K562 (cell line): ENCODE measurements at regions not wholly inside any gene's neighbourhood (a gene's known extent, or its start where the extent isn't known, plus 50 kb on each side); places are given as distances from the start of the nearest gene placed in this dataset.

ENCODE experiments used
- ATAC-seq: fragments of 200-7000 bp; cut with Tn5 transposase; 3 replicates; pipeline ENCODE4 v1.9.1; 2020; ENCODE audit warnings: moderate library complexity
- BruUV-seq: library from RNA; stranded (reverse); fragments of 400-500 nt; replicated peaks from 2 replicates; lab custom pipeline; 2021; lab: Mats Ljungman, UMichigan
- CTCF ChIA-PET: fragments of 300-600 bp; formaldehyde crosslinking; extraction: SDS; loops from one replicate; lab custom pipeline; 2021; ENCODE audit warnings: low intra/inter-chr PET ratio; lab: Yijun Ruan, JAX
- POLR2A ChIA-PET: fragments of 300-600, 350-650 bp; sonication (Branson Sonifier 250); formaldehyde crosslinking; extraction: SDS; loops from one replicate; lab custom pipeline; 2021; ENCODE audit warnings: antibody characterized with exemption, inconsistent platforms; lab: Yijun Ruan, JAX
- DNase-seq, 4 experiments: peaks; one replicate each; pipeline versions ENCODE4 v3.0.0 to v3.0.0-alpha.2; 2011 to 2018; ENCODE audit warnings: low spot score in 3 of 4, mixed read lengths in 3 of 4; ENCODE audit errors: extremely low read depth in 1 of 4
- FAIRE-seq: peaks from 2 replicates; lab custom pipeline; 2011; peaks lifted over from hg19 to GRCh38; lab: Jason Lieb, UNC
- H2AFZ ChIP-seq: 2 replicates; pipeline ENCODE4 v1.6.0; 2011; ENCODE audit warnings: low read depth, low read length, control low read depth, inconsistent platforms
- H3K27ac ChIP-seq: fragments of 200-600 bp; 3 replicates; pipeline ENCODE4 v1.8.0; 2011; ENCODE audit warnings: low read depth, mild to moderate bottlenecking, control low read depth, inconsistent platforms, low read length, moderate library complexity, mixed read lengths; ENCODE audit errors: extremely low read depth
- H3K27me3 ChIP-seq, 2 experiments: fragments of 300-600 bp in 1 of 2; 2 replicates in 1 of 2; 3 replicates in 1 of 2; pipeline versions ENCODE4 v1.6.0 to v1.8.0; 2011; ENCODE audit warnings: inconsistent platforms in 2 of 2, low read length in 2 of 2, mild to moderate bottlenecking in 1 of 2, mixed read lengths in 1 of 2, moderate library complexity in 1 of 2; ENCODE audit not compliant: control insufficient read depth in 2 of 2, insufficient read depth in 2 of 2
- H3K36me3 ChIP-seq: fragments of 300-600 bp; 3 replicates; pipeline ENCODE4 v1.8.0; 2011; ENCODE audit warnings: mild to moderate bottlenecking, low read length, inconsistent platforms; ENCODE audit not compliant: control insufficient read depth, insufficient read depth
- H3K4me1 ChIP-seq, 2 experiments: fragments of 200-600 bp in 1 of 2; replicated peaks in 1 of 2; 2 replicates in 1 of 2; 3 replicates in 1 of 2; pipeline versions ENCODE4 v1.5.1 to v1.8.0; 2011; ENCODE audit warnings: inconsistent platforms in 2 of 2, low read length in 2 of 2, mild to moderate bottlenecking in 1 of 2, mixed read lengths in 1 of 2, moderate library complexity in 1 of 2; ENCODE audit not compliant: control insufficient read depth in 2 of 2, insufficient read depth in 2 of 2
- H3K4me2 ChIP-seq: 2 replicates; pipeline ENCODE4 v1.6.1; 2011; ENCODE audit warnings: low read length, control low read depth, inconsistent platforms, mixed read lengths; ENCODE audit not compliant: insufficient read depth
- H3K4me3 ChIP-seq: fragments of 200-600 bp; sonication (generic), shearing (Covaris generic); 2 replicates; pipeline ENCODE4 v1.5.1; 2016; ENCODE audit warnings: control low read depth, inconsistent platforms
- H3K79me2 ChIP-seq: fragments of 200-600 bp; 3 replicates; pipeline ENCODE4 v1.8.0; 2011; ENCODE audit warnings: low read length, inconsistent platforms; ENCODE audit not compliant: control insufficient read depth, insufficient read depth
- H3K9ac ChIP-seq, 2 experiments: 2 replicates each; pipeline versions ENCODE4 v1.6.0 to v1.6.1; 2011; ENCODE audit warnings: low read depth in 2 of 2, low read length in 2 of 2, control low read depth in 1 of 2, inconsistent platforms in 1 of 2, mild to moderate bottlenecking in 1 of 2, mixed read lengths in 1 of 2; ENCODE audit not compliant: insufficient read depth in 1 of 2
- H3K9me1 ChIP-seq: one replicate; pipeline ENCODE4 v1.6.0; 2011; ENCODE audit warnings: inconsistent platforms, mild to moderate bottlenecking, low read length, moderate library complexity; ENCODE audit not compliant: control insufficient read depth, insufficient read depth
- H3K9me3 ChIP-seq: replicated peaks from 2 replicates; pipeline ENCODE4 v1.5.1; 2011; ENCODE audit warnings: low read depth, low read length, inconsistent platforms; ENCODE audit not compliant: control insufficient read depth, insufficient read depth
- H4K20me1 ChIP-seq: replicated peaks from 2 replicates; pipeline ENCODE4 v1.6.1; 2011; ENCODE audit warnings: low read length, inconsistent platforms, mixed read lengths; ENCODE audit not compliant: control insufficient read depth, insufficient read depth
- CTCFL ChIP-seq: IDR thresholded peaks from 2 replicates; pipeline ENCODE4 v1.6.1; 2011; ENCODE audit warnings: borderline replicate concordance, low read depth, mild to moderate bottlenecking, moderate library complexity, low read length; ENCODE audit not compliant: insufficient read depth, poor library complexity, severe bottlenecking
- ETS2 ChIP-seq: IDR thresholded peaks from 2 replicates; pipeline ENCODE4 v1.6.1; 2016; ENCODE audit warnings: borderline replicate concordance, missing genetic modification characterization, mild to moderate bottlenecking, moderate library complexity, missing compliant biosample characterization; ENCODE audit not compliant: poor library complexity, severe bottlenecking
- ETV5 ChIP-seq: sonication (generic); formaldehyde crosslinking; IDR thresholded peaks from 2 replicates; pipeline ENCODE4 v1.4.0; 2020; ENCODE audit warnings: low read depth, mild to moderate bottlenecking, missing genetic modification reagents
- FOXA3 ChIP-seq, 2 experiments: fragments of 450-650 bp in 1 of 2; sonication (generic) in 1 of 2; formaldehyde crosslinking; IDR thresholded peaks in 1 of 2; conservative IDR thresholded peaks in 1 of 2; 2 replicates each; pipeline versions ENCODE4 v1.4.0 to v1.8.0; 2020 to 2022; ENCODE audit warnings: mild to moderate bottlenecking in 2 of 2, missing genetic modification reagents in 1 of 2
- GATAD2A ChIP-seq: fragments of 450-650 bp; IDR thresholded peaks from 2 replicates; pipeline ENCODE4 v1.6.1; 2017
- HINFP ChIP-seq: fragments of 450-650 bp; conservative IDR thresholded peaks from 2 replicates; pipeline ENCODE4 v1.6.1; 2016; ENCODE audit warnings: missing genetic modification characterization, low read depth, mild to moderate bottlenecking, control low read depth, missing compliant biosample characterization
- RAD21 ChIP-seq, 2 experiments: fragments of 250-450 bp in 1 of 2; fragments of 450-650 bp in 1 of 2; sonication (Bioruptor Pico) in 1 of 2; formaldehyde crosslinking in 1 of 2; IDR thresholded peaks in 1 of 2; conservative IDR thresholded peaks in 1 of 2; 2 replicates each; pipeline versions ENCODE4 v1.4.0 to v1.8.0; 2020 to 2022; ENCODE audit warnings: mild to moderate bottlenecking in 2 of 2, moderate library complexity in 1 of 2
- TEAD4 ChIP-seq, 2 experiments: sonication (generic) in 1 of 2; formaldehyde crosslinking in 1 of 2; IDR thresholded peaks; 2 replicates each; pipeline versions ENCODE4 v1.6.1 to v1.8.0; 2012 to 2022; ENCODE audit warnings: borderline replicate concordance in 1 of 2, inconsistent platforms in 1 of 2, low read length in 1 of 2, mild to moderate bottlenecking in 1 of 2, missing genetic modification reagents in 1 of 2
- in situ Hi-C: fragments of 300-500 bp; cut with MboI; formaldehyde crosslinking; loops from 4 replicates; pipeline ENCODE4 v1.15.0; 2018; ENCODE audit warnings: inconsistent platforms, mixed read lengths
- intact Hi-C: fragments of 100-400 bp; cut with micrococcal nuclease; formaldehyde crosslinking; loops from 2 replicates; pipeline ENCODE4 v1.14.2; 2022

- TF ChIP-seq TEAD4 (IDR thresholded peaks at IDR 0.05; ENCODE audit: low read length) (no peak), TEAD4 (CRISPR knock-in tag; IDR thresholded peaks at IDR 0.05; ENCODE audit: borderline replicate concordance) (no peak), ETS2 (no peak), HINFP (tag) (no peak), GATAD2A (no peak), CTCFL (no peak), FOXA3 (CRISPR knock-in tag; conservative IDR thresholded peaks at IDR 0.05 in 1 of 2, IDR thresholded peaks at IDR 0.05 in 1 of 2) (no peak), ETV5 (no peak), RAD21 (CRISPR knock-in tag; conservative IDR thresholded peaks at IDR 0.05 in 1 of 2, IDR thresholded peaks at IDR 0.05 in 1 of 2) (no peak)
- no peak for ATAC-seq
- Histone ChIP-seq H3K36me3 (no peaks in the 10 kb centered on the region), H3K4me2 (no peak overlapping the region), H2AFZ (no peak overlapping the region), H4K20me1 (no peaks in the 10 kb centered on the region), H3K4me1 (no peaks in the 10 kb centered on the region), H3K79me2 (no peaks in the 10 kb centered on the region), H3K27ac (no peak overlapping the region), H3K9me1 (no peaks in the 10 kb centered on the region), H3K9me3 (peaks cover 3% of the 10 kb centered on the region; the same call in 1 of the 2 replicates), H3K27me3 (no peaks in the 10 kb centered on the region), H3K4me3 (no peak overlapping the region), H3K9ac (no peak overlapping the region)
- no TSS peak for BruUV-seq
- DNase-seq = no peak
- FAIRE-seq = no peak
- in situ Hi-C loops = no loop called here
- intact Hi-C loops = no loop called here
- CTCF ChIA-PET = no interaction called here
- POLR2A ChIA-PET = interaction anchor here (0.7 kb wide), 1 partner anchor 184 kb away, joined by 3 read pairs; no protein-coding TSS in a partner anchor
Observed at GRCh38 chr4:14790494-14790893, 211.8 kb upstream of the CPEB2 start.
